ENCODE measurements at regions not wholly inside any gene's neighbourhood (a gene's known extent, or its start where the extent isn't known, plus 50 kb on each side); places are given as distances from the start of the nearest gene placed in this dataset.

DNA sequence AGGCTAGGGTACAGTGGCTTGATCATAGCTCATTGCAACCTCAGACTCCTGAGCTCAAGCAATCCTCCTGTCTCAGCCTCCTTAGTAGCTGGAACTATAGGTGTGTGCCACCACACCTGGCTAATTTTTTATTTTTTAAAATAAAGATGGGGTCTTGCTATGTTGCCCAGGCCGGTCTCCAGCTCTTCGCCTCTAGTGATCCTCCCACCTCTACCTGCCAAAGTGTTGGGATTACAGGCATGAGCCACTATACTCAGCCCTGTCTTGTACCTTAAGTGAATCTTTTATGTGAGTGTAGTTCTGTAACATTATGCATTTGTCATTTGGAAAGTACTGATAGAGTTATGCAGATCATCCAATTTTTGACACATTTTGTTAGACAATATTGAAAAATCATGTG lies 66.9 kb upstream of the C15orf39 start:
- H3K27ac Mint-ChIP-seq, result no peak overlapping the region
- peaks cover 14% of the 10 kb centered on the region for H3K4me1 Mint-ChIP-seq
- no peak overlapping the region for H3K4me3 ChIP-seq (ENCODE audit: low read length)
- H3K36me3 ChIP-seq (ENCODE audit: control insufficient read depth, insufficient read depth, low read length), result no peaks in the 10 kb centered on the region
- peaks cover 6% of the 10 kb centered on the region for H3K4me1 ChIP-seq (ENCODE audit: control insufficient read depth, insufficient read depth, low read length)
- no peak overlapping the region for H3K4me3 Mint-ChIP-seq
- 93% methylated on average over 2 of the region's 2 CpGs; no CpG with 5 or more reads in 1 of the 2 experiments for WGBS, 2 experiments (ENCODE audit: insufficient coverage in 1 of 2, insufficient read length in 1 of 2)
- H3K9ac ChIP-seq (ENCODE audit: extremely low read depth, low read length, poor library complexity, severe bottlenecking), result no peak overlapping the region
- peaks cover 11% of the 10 kb centered on the region for H3K27me3 Mint-ChIP-seq (ENCODE audit: insufficient read depth)
- no peaks in the 10 kb centered on the region for H3K36me3 Mint-ChIP-seq (ENCODE audit: low read depth)
- H3K27ac ChIP-seq (ENCODE audit: low read depth, low read length), result no peak overlapping the region
- TF ChIP-seq, protein P1, sequence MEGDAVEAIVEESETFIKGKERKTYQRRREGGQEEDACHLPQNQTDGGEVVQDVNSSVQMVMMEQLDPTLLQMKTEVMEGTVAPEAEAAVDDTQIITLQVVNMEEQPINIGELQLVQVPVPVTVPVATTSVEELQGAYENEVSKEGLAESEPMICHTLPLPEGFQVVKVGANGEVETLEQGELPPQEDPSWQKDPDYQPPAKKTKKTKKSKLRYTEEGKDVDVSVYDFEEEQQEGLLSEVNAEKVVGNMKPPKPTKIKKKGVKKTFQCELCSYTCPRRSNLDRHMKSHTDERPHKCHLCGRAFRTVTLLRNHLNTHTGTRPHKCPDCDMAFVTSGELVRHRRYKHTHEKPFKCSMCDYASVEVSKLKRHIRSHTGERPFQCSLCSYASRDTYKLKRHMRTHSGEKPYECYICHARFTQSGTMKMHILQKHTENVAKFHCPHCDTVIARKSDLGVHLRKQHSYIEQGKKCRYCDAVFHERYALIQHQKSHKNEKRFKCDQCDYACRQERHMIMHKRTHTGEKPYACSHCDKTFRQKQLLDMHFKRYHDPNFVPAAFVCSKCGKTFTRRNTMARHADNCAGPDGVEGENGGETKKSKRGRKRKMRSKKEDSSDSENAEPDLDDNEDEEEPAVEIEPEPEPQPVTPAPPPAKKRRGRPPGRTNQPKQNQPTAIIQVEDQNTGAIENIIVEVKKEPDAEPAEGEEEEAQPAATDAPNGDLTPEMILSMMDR (conservative IDR thresholded peaks at IDR 0.05), result no peak
- peaks cover 6% of the 10 kb centered on the region for H3K9me3 Mint-ChIP-seq
- no peaks in the 10 kb centered on the region for H3K27me3 ChIP-seq (ENCODE audit: control insufficient read depth, insufficient read depth, low read length, poor library complexity, severe bottlenecking)
- peak; percentile 12 for DNase-seq
- H3K9me3 ChIP-seq (ENCODE audit: control insufficient read depth, low read length), result peaks cover 13% of the 10 kb centered on the region

DNA sequence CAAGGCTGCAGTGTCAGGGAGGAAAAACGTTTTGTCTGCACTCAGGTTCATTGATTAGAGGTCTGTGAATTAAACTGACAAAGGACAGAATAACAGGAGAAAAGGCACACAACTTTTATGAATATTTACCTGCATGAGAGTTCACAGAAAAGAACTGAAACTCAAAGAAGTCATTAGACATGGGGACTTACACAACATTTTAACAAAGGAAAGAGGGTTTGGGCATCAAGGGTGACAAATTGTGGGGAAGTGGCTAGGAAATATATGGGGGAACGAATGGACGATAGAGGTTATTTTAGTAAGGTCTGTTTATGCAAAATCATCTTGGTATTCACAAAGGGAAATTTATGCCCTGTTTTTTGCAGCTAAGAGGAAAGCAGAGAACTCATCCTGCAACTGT lies 65.6 kb upstream of the C15orf39 start:
- Mint-ChIP-seq H3K27ac (no peak overlapping the region), H3K9me3 (peaks cover 18% of the 10 kb centered on the region), H3K4me1 (peaks cover 23% of the 10 kb centered on the region), H3K36me3 (ENCODE audit: low read depth) (peaks cover 4% of the 10 kb centered on the region), H3K27me3 (ENCODE audit: insufficient read depth) (peaks cover 11% of the 10 kb centered on the region), H3K4me3 (no peak overlapping the region)
- Histone ChIP-seq H3K27me3 (ENCODE audit: control insufficient read depth, insufficient read depth, low read length, poor library complexity, severe bottlenecking) (no peaks in the 10 kb centered on the region), H3K9ac (ENCODE audit: extremely low read depth, low read length, poor library complexity, severe bottlenecking) (no peak overlapping the region), H3K9me3 (ENCODE audit: control insufficient read depth, low read length) (peaks cover 17% of the 10 kb centered on the region), H3K4me1 (ENCODE audit: control insufficient read depth, insufficient read depth, low read length) (peaks cover 6% of the 10 kb centered on the region), H3K4me3 (ENCODE audit: low read length) (no peak overlapping the region), H3K27ac (ENCODE audit: low read depth, low read length) (no peak overlapping the region), H3K36me3 (ENCODE audit: control insufficient read depth, insufficient read depth, low read length) (no peaks in the 10 kb centered on the region)
- 66 to 67% methylated on average over 3 of the region's 3 CpGs for WGBS, 2 experiments (ENCODE audit: insufficient coverage in 1 of 2, insufficient read length in 1 of 2)
- TF ChIP-seq, protein P1 (conservative IDR thresholded peaks at IDR 0.05), result no peak
- no peak for DNase-seq

DNA sequence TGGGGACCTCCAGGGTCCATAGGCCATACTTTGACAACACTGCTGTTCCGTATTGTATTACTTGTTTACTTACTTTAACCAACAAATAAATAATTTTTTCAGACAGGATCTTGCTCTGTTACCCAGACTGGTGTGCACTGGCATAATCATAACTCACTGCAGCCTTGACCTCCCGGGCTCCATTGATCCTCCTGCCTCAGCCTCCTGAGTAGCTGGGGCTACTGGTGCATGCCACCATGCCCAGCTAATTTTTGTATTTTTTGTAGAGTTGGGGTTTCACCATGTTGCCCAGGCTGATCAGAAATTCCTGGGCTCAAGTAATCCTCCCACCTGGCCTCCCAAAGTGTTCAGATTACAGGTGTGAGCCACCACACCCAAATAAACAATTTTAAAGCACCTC lies 64.9 kb upstream of the C15orf39 start:
- WGBS, 2 experiments (ENCODE audit: insufficient coverage in 1 of 2, insufficient read length in 1 of 2), result 92 to 97% methylated on average over 2 of the region's 2 CpGs
- peaks cover 23% of the 10 kb centered on the region for H3K4me1 Mint-ChIP-seq
- H3K4me3 ChIP-seq (ENCODE audit: low read length), result no peak overlapping the region
- H3K4me3 Mint-ChIP-seq, result no peak overlapping the region
- H3K27me3 ChIP-seq (ENCODE audit: control insufficient read depth, insufficient read depth, low read length, poor library complexity, severe bottlenecking), result no peaks in the 10 kb centered on the region
- H3K27me3 Mint-ChIP-seq (ENCODE audit: insufficient read depth), result peaks cover 11% of the 10 kb centered on the region
- H3K9me3 ChIP-seq (ENCODE audit: control insufficient read depth, low read length), result peaks cover 23% of the 10 kb centered on the region
- H3K36me3 ChIP-seq (ENCODE audit: control insufficient read depth, insufficient read depth, low read length), result no peaks in the 10 kb centered on the region
- H3K4me1 ChIP-seq (ENCODE audit: control insufficient read depth, insufficient read depth, low read length), result peaks cover 6% of the 10 kb centered on the region
- H3K9me3 Mint-ChIP-seq, result peaks cover 24% of the 10 kb centered on the region
- no peak overlapping the region for H3K9ac ChIP-seq (ENCODE audit: extremely low read depth, low read length, poor library complexity, severe bottlenecking)
- H3K27ac Mint-ChIP-seq, result no peak overlapping the region
- peak; percentile 3 for DNase-seq
- H3K36me3 Mint-ChIP-seq (ENCODE audit: low read depth), result peaks cover 5% of the 10 kb centered on the region
- H3K27ac ChIP-seq (ENCODE audit: low read depth, low read length), result no peak overlapping the region
- TF ChIP-seq, protein P1 (conservative IDR thresholded peaks at IDR 0.05), result no peak

All from endodermal cell (in vitro differentiated cells).